ENCODE measurements at regions not wholly inside any gene's neighbourhood (a gene's known extent, or its start where the extent isn't known, plus 50 kb on each side); places are given as distances from the start of the nearest gene placed in this dataset.

DNA sequence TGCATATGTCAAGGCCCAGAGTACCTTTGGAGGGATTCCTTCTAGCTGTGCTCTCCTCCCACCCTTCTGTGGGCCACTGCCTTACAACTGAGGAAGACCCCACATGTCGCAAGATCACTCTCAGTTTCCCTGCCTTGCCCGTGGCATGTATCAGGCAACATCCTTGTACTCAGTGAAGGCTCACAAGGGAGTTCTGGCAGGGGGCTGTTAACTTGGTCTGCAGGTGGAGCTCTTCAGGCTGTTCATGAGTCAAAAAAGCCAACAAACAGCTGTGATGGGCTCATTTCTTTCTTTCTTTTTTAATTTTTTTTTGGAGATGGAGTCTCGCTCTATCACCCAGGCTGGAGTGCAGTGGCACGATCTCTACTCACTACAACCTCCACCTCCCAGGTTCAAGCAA, 513.0 kb upstream of the ANKRD30A start:
- H3K27ac ChIP-seq (ENCODE audit: low read depth in 1 of 2, low read length in 2 of 2), result no peak overlapping the region
- no peak for TF ChIP-seq CTCF (IDR thresholded peaks at IDR 0.05)
- H3K4me3 Mint-ChIP-seq, result no peak overlapping the region
- no peak overlapping the region for H3K27ac Mint-ChIP-seq
- H3K27me3 Mint-ChIP-seq (ENCODE audit: low read depth in 3 of 3), result no peaks in the 10 kb centered on the region
- no peak overlapping the region for H3K4me2 ChIP-seq (replicated peaks; ENCODE audit: extremely low read depth, low read length, poor library complexity, severe bottlenecking)
- H3K36me3 ChIP-seq (replicated peaks in 1 of 2; ENCODE audit: control insufficient read depth in 1 of 2, insufficient read depth in 2 of 2, low read length in 2 of 2), result no peaks in the 10 kb centered on the region
- DNase-seq, result no peak
- peaks cover 2 to 11% (median 6%) of the 10 kb centered on the region in 7 donors for H3K9me3 Mint-ChIP-seq
- WGBS (ENCODE audit: insufficient coverage), result 94% methylated on average over 2 of the region's 4 CpGs
- no peaks in the 10 kb centered on the region for H4K20me1 ChIP-seq (ENCODE audit: insufficient read depth, low read length)
- H2AFZ ChIP-seq (ENCODE audit: insufficient read depth, low read depth, low read length, poor library complexity, severe bottlenecking), result no peak overlapping the region
- H3K4me1 Mint-ChIP-seq, result no peaks in the 10 kb centered on the region
- intact Hi-C loops (cut with micrococcal nuclease), result no loop called here
- no peaks in the 10 kb centered on the region for H3K4me1 ChIP-seq (ENCODE audit: control insufficient read depth in 1 of 2, insufficient read depth in 2 of 2, low read length in 2 of 2)
- H3K4me3 ChIP-seq (replicated peaks in 1 of 3; ENCODE audit: low read depth in 2 of 3, low read length in 3 of 3), result no peak overlapping the region
- H3K36me3 Mint-ChIP-seq, result no peaks in the 10 kb centered on the region
- no peaks in the 10 kb centered on the region for H3K27me3 ChIP-seq (ENCODE audit: control insufficient read depth in 2 of 2, insufficient read depth in 2 of 2, low read length in 2 of 2)
- H3K79me2 ChIP-seq (ENCODE audit: insufficient read depth, low read length), result no peaks in the 10 kb centered on the region
- H3K9ac ChIP-seq (ENCODE audit: insufficient read depth, low read length, poor library complexity, severe bottlenecking), result no peak overlapping the region
- no peaks in the 10 kb centered on the region for H3K9me3 ChIP-seq (replicated peaks in 1 of 2; ENCODE audit: control insufficient read depth in 1 of 2, insufficient read depth in 1 of 2, low read length in 2 of 2)

DNA sequence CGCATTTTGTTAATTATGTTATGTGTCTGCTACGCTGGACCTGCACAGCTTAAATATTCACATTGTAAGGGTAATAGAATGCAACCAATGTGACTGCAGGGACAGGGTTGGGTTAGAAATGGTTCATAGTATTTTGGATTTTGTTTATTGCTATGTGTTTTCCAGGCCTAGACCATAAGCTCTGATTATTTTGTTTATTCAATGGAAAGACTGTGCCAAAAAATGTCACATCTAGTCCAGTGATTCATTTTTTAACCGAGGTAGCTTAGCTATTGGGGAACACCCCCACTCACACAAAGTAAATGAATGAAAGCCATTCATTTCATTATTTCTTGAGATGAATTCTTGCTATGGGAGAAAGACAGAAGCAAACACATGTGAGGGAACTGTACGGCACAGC, 516.5 kb upstream of the ANKRD30A start:
- no peaks in the 10 kb centered on the region for H3K4me1 ChIP-seq (ENCODE audit: control insufficient read depth in 1 of 2, insufficient read depth in 2 of 2, low read length in 2 of 2)
- Mint-ChIP-seq H3K27ac (no peak overlapping the region), H3K36me3 (no peaks in the 10 kb centered on the region), H3K4me1 (no peaks in the 10 kb centered on the region), H3K27me3 (ENCODE audit: low read depth in 3 of 3) (no peaks in the 10 kb centered on the region), H3K4me3 (no peak overlapping the region), H3K9me3 (peaks cover 2 to 15% (median 6%) of the 10 kb centered on the region in 7 donors)
- TF ChIP-seq CTCF (IDR thresholded peaks at IDR 0.05), result no peak
- H4K20me1 ChIP-seq (ENCODE audit: insufficient read depth, low read length), result no peaks in the 10 kb centered on the region
- no peaks in the 10 kb centered on the region for H3K9me3 ChIP-seq (replicated peaks in 1 of 2; ENCODE audit: control insufficient read depth in 1 of 2, insufficient read depth in 1 of 2, low read length in 2 of 2)
- no peaks in the 10 kb centered on the region for H3K27me3 ChIP-seq (ENCODE audit: control insufficient read depth in 2 of 2, insufficient read depth in 2 of 2, low read length in 2 of 2)
- WGBS (ENCODE audit: insufficient coverage), result 80% methylated on average over 1 of the region's 4 CpGs
- H3K36me3 ChIP-seq (replicated peaks in 1 of 2; ENCODE audit: control insufficient read depth in 1 of 2, insufficient read depth in 2 of 2, low read length in 2 of 2), result no peaks in the 10 kb centered on the region
- H3K27ac ChIP-seq (ENCODE audit: low read depth in 1 of 2, low read length in 2 of 2), result no peak overlapping the region
- no peak overlapping the region for H3K4me3 ChIP-seq (replicated peaks in 1 of 3; ENCODE audit: low read depth in 2 of 3, low read length in 3 of 3)
- no peak for DNase-seq
- H3K4me2 ChIP-seq (replicated peaks; ENCODE audit: extremely low read depth, low read length, poor library complexity, severe bottlenecking), result no peak overlapping the region
- H3K9ac ChIP-seq (ENCODE audit: insufficient read depth, low read length, poor library complexity, severe bottlenecking), result no peak overlapping the region
- intact Hi-C loops (cut with micrococcal nuclease), result no loop called here
- H2AFZ ChIP-seq (ENCODE audit: insufficient read depth, low read depth, low read length, poor library complexity, severe bottlenecking), result no peak overlapping the region
- no peaks in the 10 kb centered on the region for H3K79me2 ChIP-seq (ENCODE audit: insufficient read depth, low read length)
